Right renal pelvis (tissue), 4 donors: ENCODE measurements at regions not wholly inside any gene's neighbourhood (a gene's known extent, or its start where the extent isn't known, plus 50 kb on each side); places are given as distances from the start of the nearest gene placed in this dataset.

Experiments used
- DNase-seq, 4 donors: peaks; one replicate each; pipeline ENCODE4 v3.0.0-alpha.2; 2013; ENCODE audit warnings: low read depth in 4 of 4, low spot score in 3 of 4, missing footprints in 1 of 4

DNA sequence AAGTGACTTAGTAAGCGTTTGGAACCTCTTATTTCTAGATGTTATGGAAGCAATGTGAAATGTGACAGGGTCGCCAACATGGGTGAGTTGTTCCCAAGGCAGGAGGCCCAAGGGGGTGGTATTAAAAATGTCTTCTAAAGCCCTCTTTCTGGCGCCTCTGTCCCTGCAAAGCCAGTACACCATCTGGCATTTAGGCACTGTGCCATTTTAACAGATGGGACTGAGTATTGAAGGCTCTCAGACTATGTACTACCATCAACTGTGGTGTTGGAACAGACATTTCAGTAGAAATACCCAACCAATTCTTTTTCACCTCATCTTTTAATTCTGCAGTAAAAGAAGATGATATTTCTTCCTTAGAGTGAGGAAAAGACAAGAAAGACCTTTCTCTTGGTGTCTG, 384.5 kb upstream of the MMADHC start:
- no peak for DNase-seq

DNA sequence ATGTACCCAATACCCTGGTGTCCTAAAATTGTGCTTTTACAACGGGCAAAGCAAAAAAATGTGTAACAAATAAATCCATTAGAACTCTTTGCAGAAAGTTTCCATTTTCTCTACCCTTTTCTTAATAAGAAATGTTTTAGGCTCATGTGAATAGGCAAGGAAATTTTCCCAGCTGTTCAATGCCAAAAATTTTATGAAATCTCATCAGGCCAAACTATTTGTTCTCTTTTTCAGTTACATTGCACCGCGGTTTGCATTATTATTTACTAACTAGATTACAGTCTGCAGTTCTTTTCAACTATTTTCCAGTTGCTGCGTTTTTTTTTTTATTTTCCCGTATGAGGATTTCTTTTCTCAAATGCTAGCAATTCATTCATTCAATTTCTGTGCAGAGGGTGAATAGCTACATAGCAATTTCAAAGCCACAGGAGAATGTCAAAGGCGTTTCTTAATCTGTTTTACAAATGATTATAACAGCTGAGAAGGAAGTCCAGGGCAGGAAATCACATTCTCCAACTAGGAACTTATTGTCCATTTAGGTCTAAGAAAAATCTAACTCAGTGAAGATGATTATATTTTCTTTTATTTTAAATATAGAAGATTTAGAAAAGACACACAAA, 367.5 kb upstream of the MMADHC start:
- DNase-seq, result no peak

DNA sequence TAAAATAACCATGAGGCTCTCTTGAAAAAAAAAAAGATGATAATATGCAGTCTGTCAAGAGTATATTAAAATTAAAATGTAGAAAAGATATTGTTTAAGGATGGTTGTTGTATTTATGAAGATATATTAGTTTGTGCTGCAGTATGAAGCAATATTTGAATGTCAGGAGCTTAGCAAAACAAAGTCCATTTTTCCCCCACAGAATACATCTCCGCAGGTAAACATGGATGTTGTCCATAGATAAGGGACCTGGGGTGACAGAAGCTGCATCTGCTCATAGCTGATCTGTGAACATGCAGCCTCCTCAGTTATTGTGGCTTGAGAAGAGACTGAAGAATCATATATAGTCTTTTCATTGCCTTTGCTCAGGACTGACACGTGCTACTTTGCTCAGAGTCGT, 366.1 kb upstream of the MMADHC start:
- DNase-seq, result no peak

DNA sequence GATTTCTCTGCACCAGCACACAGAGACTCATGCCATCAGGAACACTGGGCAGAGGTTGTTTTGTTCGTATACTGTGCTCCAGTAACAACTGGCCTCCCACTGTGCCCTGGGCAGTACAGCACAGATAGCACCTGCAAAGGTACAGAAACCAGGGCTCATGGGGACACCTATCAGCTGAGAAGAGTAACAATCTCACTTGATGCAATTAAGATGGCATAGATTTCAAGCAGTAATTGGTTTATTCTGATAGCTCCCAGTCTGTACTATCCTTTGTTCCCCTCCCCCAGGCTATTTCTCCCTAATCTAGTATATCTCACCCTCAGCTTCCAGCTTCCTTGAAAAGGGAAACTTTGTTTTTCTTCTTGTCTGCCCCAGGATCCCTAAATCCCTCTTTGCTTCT, 343.9 kb upstream of the MMADHC start:
- DNase-seq, result no peak

DNA sequence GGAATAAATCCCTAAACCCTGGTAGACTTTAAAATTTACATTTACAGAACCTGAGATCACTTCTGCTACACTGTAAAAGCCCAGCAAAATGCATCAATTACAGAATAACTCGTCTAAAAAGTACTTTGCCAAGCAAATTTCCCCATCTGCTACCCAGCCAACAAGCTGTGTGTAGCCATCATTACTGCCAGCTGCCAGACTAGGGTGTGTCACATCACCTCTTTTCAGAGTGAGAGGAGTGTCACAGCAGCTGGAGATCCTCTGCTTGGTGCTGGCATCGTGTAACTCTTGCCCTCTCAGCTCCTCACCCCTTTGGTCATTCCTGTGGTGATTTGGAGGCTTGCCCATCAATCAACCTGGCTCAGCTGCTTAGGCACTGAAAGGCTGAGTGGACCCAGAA, 340.4 kb upstream of the MMADHC start:
- no peak for DNase-seq

DNA sequence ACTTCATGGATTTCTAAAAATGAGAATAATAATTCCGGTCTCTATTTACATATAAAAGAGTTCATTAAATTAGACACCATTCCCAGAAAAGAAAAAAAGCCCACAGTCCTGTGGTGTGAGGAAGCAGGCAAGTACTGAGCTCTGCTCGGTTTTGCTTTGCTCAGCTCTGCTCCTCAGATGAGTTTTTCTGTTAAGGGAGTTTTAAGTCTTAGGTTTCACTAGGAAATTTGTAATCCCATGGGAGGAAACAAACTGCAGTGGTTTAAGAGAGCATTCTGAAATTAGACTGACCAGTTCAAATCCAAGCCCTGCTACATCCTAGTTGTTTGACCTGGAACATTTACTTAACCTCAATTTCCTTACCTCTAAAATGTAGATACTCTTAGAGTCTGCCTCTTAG, 338.6 kb upstream of the MMADHC start:
- no peak for DNase-seq

DNA sequence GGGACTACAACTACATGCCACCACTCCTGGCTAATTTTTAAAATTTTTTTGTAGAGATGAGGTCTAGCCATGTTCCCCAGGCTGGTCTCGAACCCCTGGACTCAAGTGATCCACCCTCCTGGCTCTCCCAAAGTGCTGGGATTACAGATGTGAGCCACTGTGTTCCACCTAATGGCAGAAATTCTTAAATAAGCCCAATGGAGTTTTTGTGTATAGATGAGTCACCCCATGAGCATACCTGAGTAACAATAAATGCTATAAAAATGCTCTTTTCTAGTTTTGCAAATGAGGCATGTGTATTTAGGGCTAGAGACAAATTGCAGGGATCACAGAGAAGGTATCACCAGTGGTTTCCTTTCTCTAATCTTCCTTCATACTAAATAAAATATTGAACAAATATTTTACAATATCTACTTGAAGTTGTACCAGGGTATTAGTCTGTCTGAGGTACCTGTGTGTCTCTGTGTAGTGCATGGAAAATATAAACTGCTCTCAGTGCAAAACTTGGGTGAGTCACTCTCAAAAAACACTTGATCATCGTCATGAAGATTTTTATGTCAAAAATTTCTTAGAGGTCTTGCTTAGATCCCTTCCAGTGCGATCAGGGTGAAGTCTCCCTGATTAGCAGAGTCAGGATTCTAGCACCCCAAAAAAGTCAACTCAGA, 337.1 kb upstream of the MMADHC start:
- DNase-seq, result no peak

DNA sequence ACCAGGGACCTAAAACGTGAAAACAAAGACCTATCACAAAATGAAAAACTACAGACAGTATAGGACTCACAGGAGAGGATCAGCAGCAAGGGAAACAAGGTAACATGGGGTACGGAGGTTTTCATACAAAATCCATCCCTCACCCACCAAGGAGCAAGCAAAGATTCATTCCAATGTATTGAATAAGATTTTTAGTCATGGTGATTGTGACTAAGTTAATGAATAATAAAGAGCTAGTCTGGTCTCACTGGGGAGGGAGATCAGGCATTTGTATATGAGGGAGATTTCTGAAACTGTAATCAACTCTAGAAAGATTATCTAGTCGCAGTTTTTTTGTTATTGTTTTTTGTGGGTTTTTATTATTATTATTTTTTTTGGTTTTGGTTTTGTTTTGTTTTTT, 336.5 kb upstream of the MMADHC start:
- no peak for DNase-seq

DNA sequence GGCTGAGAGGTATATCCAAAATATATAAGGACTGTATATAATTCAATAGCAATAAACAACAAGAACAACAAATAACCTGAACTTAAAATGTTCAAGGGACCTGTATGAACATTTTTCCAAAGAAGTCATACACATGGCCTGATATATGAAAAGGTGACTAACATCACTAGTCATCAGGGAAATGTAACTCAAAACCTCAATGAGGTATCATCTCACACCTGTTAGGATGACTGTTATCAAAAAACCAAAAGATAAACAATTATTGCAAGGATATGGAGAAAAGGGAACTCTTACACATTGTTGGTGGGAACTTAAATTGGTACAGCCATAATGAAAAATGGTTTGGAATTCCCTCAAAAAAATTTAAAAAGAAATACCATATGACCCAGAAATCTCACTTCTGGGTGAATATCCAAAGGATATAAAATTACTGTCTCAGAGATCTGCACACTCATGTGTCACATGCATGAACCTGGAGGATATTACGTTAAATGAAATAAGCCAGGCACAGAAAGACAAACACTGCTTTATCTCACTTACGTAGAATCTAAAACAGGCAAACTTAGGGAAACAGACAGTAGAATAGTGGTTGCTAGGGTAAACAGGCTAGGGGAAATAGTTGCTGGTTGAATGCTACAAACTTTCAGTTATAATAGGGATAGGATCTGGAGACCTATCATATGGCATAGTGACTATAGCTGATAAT, 334.5 kb upstream of the MMADHC start:
- no peak for DNase-seq

DNA sequence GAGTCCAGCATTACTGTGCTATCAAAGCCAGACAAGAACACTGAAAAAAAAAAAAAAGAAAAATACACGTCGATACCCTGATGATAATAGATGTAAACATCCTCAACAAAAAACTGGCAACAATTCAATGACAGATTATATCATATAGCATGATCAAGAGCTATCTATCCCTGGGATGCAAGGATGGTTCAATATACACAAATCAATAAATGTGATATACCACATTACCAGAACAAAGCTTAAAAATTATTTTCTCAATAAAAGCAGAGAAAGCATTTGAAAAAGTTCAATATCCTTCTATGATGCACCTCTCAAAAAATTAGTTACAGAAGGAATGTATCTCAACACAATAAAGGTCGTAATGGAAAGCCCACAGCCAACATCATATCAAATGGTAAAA, 332.8 kb upstream of the MMADHC start:
- DNase-seq, result no peak

DNA sequence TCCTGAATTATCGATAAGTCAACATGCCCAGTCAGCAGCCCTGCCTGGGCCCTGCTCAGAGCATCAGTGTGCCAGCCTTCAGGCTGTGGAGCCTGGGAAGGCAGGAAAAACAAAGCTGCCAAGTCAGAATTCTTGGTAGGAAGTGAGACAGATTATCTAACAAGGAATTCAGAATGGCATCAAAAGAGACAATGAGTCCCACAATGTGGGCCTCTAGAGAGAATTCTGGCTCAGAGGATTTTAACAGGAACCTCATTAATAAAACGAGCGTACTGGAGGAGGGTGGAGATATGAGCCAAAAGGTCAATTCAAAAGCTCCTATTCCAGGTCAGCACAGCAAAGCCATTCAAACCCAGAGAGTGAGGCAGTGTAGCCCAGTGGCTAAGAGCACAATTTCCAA, 327.6 kb upstream of the MMADHC start:
- no peak for DNase-seq

DNA sequence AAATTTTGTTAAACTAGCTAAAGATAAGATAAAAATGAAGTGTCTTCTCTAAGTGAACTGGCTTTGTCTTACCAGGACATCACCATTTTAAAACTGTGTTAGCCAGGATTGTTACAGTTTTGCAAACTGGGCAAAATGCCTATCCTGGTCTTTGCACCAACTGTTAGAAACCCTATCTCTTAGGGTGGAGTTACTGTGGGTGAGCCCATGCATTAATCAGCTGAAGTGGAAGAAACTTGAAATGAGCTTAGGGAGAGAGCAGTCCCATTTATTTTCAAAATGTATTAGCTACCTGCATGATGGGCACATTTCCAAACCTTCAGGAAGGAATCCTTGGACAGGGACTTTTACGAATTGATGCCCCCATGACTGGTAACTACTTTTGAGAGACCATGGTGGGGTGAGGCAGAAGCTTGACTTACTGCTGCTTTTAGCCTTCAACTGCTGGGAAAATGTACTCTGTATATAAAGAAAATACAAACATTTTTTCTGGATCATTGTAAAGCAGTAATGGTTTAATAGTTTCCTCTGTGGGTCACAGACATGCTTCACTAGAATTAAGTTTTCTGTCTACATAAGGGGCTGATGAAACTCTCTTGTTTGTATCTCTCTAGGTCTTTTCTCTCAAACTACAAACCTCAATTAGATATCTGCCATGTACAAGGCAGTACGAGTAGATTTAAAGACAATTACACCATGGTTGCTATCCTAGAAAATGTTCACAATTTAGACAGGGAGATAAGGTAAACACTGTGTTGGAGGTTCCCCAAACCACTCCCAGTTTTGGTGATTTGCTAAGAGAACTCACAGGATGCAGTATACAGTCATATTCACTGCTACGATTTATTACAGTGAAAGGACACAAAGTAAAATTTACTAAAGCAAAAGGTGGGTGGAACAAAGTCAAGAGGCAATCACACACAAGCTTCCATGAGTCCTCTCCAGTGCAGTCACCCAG, 321.4 kb upstream of the MMADHC start:
- DNase-seq, result no peak

DNA sequence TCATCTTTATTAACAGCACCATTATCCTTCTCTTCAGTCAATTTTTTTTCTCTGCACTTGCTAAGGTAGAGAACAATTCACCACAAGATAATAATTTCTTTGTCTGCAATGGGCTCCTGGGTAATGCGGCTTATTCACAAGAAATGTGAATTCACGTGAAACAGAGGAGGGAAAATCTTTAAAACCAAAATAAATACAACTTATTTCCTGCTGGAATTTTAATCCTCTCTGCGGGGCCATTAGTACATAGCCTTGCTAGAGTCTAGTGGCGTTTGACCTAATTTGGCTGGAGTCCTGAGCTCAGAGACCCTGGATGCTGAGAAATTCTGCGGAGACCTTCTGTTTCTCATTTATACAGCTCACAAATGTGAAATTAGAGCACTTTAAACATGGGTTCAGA, 319.3 kb upstream of the MMADHC start:
- DNase-seq, result no peak

DNA sequence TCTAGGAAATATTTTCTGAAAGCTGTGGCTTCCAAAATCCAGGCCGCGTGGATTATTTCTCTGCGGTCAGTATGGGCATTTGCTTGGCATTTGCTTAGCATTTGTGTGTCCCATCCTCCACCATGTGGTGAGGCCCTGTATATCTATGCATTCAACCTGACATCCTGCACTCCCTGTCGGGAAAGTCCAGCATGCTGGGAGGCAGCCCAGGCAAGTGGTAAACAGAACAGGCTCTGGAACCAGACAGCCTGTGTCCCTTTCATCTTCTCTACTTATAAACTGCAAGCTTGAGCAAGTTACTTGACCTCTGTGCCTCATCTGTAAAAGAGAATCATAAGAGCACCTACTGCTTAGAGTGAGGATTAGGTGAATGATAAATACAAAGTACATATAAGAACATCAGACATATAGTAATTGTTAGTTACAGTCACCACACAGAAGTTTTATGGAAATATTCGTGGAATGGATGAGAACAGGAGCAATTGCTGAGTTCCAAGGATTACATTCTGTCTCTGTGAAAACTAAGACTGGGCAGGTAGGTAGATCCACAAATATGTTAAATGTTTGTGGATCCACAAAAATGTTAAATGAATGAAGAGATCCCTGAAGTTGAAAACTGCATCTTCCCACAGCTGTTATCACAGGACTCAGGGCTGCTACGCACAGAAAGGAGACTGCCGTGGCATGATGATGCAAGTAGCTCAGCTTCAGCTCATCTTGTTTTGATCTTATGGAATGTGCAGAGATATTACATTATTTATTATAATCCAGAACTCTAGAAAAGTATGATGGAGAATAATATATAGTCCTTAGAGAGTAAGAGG, 317.0 kb upstream of the MMADHC start:
- no peak for DNase-seq

DNA sequence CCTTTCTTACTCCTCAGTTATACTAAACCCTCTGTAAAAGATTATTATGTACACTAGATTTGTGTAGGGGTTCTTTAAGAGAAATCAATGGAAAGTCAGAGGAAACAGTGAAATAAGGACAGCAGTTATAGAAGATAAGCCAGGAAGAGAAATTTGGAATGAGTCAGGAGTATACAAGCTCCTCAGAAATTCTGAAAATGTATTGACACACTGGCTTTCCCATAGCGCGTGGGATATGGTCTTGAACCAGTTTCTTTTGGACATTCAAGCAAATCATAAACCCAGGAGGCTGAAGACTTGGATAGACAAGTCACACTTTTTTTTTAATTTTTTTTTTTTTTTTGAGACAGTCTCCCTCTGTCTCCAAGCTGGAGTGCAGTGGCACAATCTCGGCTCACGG, 316.1 kb upstream of the MMADHC start:
- no peak for DNase-seq

DNA sequence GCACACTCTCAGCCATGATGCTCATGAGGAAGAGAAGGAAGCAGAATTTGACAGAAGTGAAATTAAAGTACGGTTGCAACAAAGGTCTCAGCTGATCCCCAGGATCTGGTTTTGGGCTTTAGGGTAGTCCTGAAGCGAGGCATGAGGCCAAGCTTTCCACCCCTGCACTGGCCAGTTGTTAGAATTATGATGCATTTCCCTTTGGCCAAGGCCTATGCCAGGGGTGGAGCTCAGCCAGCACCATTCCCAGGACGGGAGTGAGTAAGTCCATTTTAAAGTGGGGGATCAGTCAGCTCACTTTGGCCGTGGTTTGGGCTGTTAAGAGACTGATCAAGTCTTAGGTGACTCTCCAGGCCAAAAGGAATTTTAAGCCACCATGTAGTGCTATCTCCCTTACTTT, 314.5 kb upstream of the MMADHC start:
- no peak for DNase-seq

DNA sequence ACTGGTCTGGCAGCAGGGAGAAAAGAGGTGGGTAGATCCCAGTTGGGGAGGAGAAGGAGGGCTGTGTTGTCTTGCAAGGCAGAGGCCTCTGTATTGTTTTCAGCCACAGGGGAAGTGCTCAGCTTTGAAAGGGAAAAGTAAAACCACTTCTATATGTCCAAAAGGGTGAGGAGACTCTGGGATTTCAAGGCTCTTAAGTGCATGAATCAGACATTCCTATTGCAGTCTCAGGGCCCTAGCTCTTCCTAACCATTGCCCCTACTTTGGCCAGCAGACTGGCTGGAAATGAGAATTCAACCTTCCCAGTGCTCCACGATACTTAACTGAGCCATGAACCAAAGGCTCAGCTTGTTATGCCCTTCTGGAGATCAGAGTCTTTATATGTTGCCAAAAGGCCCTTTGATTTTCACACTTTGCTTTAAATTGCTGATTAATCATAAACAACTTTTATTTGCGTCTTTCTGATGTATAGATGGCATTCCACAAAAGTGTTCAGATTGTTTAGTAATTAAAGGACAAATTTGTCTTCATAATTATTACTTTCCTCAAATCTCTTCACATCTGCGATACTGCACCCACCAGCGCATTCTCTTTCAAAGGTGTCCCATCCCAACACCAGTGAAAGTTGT, 313.8 kb upstream of the MMADHC start:
- DNase-seq, result no peak

DNA sequence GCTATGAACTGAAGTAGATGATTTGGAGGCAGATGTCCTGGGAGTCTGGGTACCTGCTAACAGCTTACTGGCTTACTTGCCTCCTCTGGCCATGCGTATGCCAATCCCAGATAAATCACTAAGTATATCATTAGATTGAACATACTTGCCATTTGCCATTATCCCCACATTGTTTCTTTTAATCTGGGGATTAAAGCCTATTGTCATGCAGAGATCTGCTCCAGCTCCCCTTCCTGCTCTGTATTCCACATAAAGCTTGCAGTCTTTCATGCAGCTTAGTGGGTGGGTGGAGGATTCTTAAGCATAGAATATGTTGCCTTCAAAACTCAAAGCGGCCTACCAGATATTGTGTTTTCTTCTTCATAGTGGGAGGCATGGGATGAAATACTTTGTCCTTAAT, 311.8 kb upstream of the MMADHC start:
- DNase-seq, result no peak

DNA sequence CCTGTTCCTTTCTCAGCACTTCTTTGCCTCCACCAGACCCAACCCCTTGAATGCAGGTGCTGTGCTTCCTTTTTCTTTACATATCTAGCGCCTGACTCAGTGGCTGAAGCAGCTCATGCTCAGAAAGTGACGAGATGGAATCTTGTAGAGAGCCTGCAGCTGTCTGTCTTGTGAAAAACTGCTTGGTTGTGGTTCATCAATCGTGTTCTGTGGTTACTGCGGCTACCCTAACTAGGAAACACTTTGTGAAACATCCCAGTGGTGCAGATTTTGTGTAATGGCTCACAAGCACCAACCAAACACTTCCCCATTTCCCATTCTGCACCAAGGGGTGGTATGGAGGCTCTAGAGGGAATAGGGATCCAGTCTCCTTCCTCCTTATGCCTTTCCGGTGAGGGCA, 307.2 kb upstream of the MMADHC start:
- no peak for DNase-seq

DNA sequence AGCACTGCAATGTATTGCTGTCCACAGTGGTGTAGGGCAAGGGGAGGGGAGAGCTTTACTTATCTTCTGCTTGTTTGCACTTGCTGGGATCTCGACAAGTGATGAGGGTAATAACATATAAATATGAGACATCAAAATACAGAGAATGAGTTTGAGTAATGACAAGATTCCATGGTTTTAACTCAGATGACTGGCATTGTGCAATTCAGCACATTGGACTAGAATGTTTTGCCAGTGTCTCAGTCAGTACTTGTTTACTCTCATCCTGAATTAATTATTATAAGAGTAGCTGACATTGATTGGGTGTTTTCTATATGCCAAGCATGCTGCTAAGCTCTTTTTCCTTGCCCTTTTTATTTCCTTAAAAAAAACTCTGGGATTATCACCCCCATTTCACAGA, 306.7 kb upstream of the MMADHC start:
- no peak for DNase-seq
